GM12878 (cell line): ENCODE measurements at regions not wholly inside any gene's neighbourhood (a gene's known extent, or its start where the extent isn't known, plus 50 kb on each side); places are given as distances from the start of the nearest gene placed in this dataset.

Experiments
- ATAC-seq: fragments of 200-7000 bp; cut with Tn5 transposase; 3 replicates; pipeline ENCODE4 v1.9.1; 2020; ENCODE audit warnings: mild to moderate bottlenecking, moderate library complexity
- BruUV-seq: library from RNA; stranded (reverse); fragments of 400-500 nt; replicated peaks from 2 replicates; lab custom pipeline; 2021; lab: Mats Ljungman, UMichigan
- CTCF ChIA-PET: fragments of 300-600 bp; sonication (Branson Sonifier 250); formaldehyde crosslinking; extraction: SDS; loops from one replicate; lab custom pipeline; 2021; ENCODE audit warnings: inconsistent platforms; lab: Yijun Ruan, JAX
- POLR2A ChIA-PET: fragments of 350-600 bp; formaldehyde crosslinking; extraction: SDS; loops from one replicate; lab custom pipeline; 2021; ENCODE audit warnings: inconsistent platforms; lab: Charles Lee
- RAD21 ChIA-PET: fragments of 300-600 bp; sonication (Branson Sonifier 250); formaldehyde crosslinking; loops from one replicate; lab custom pipeline; 2023; ENCODE audit warnings: antibody characterized with exemption; ENCODE audit not compliant: unreplicated experiment; lab: Charles Lee
- SMC1A ChIA-PET: fragments of 300-600 bp; sonication (Branson Sonifier 250); formaldehyde crosslinking; loops from one replicate; lab custom pipeline; 2023; ENCODE audit not compliant: unreplicated experiment, uncharacterized antibody; lab: Charles Lee
- DNase-seq: peaks from one replicate; pipeline ENCODE4 v3.0.0-alpha.2; 2011; ENCODE audit warnings: low read depth, low spot score
- FAIRE-seq: peaks from 3 replicates; lab custom pipeline; 2011; peaks lifted over from hg19 to GRCh38; lab: Jason Lieb, UNC
- H2AFZ ChIP-seq: 2 replicates; pipeline ENCODE4 v1.6.0; 2011; ENCODE audit warnings: low read depth, low read length, control low read depth; ENCODE audit not compliant: control insufficient read depth
- H3K27ac ChIP-seq: 2 replicates; pipeline ENCODE4 v1.5.1; 2011; ENCODE audit warnings: control low read depth; ENCODE audit not compliant: control insufficient read depth, insufficient read depth
- H3K27me3 ChIP-seq, 2 experiments: replicated peaks in 1 of 2; 2 replicates each; pipeline versions ENCODE4 v1.6.0 to v1.6.1; 2011; ENCODE audit warnings: low read length in 1 of 2; ENCODE audit not compliant: control insufficient read depth in 2 of 2, insufficient read depth in 2 of 2
- H3K36me3 ChIP-seq, 2 experiments: 2 replicates each; pipeline ENCODE4 v1.5.1; 2011; ENCODE audit warnings: low read length in 1 of 2; ENCODE audit not compliant: control insufficient read depth in 2 of 2, insufficient read depth in 2 of 2
- H3K4me1 ChIP-seq: 2 replicates; pipeline ENCODE4 v1.6.1; 2011; ENCODE audit warnings: mild to moderate bottlenecking, low read length, moderate library complexity, mixed read lengths; ENCODE audit not compliant: control insufficient read depth, insufficient read depth
- H3K4me2 ChIP-seq: 2 replicates; pipeline ENCODE4 v1.6.0; 2011; ENCODE audit warnings: control low read depth; ENCODE audit not compliant: control insufficient read depth, insufficient read depth
- H3K4me3 ChIP-seq: fragments of 200-600 bp; sonication (generic); 2 replicates; pipeline ENCODE4 v1.5.1; 2016
- H3K79me2 ChIP-seq: 2 replicates; pipeline ENCODE4 v1.6.0; 2011; ENCODE audit warnings: low read length; ENCODE audit not compliant: control insufficient read depth, insufficient read depth
- H3K9ac ChIP-seq: 2 replicates; pipeline ENCODE4 v1.8.0; 2011; ENCODE audit warnings: low read length, control low read depth, mixed read lengths; ENCODE audit not compliant: control insufficient read depth, insufficient read depth
- H3K9me3 ChIP-seq: replicated peaks from 3 replicates; pipeline ENCODE4 v1.5.1; 2011; ENCODE audit warnings: mild to moderate bottlenecking, low read length; ENCODE audit not compliant: control insufficient read depth, insufficient read depth
- H4K20me1 ChIP-seq: 2 replicates; pipeline ENCODE4 v1.6.0; 2011; ENCODE audit not compliant: control insufficient read depth, insufficient read depth
- CTCF ChIP-seq, 3 experiments: IDR thresholded peaks in 2 of 3; conservative IDR thresholded peaks in 1 of 3; 2 replicates each; pipeline ENCODE4 v1.5.1; 2011; ENCODE audit warnings: low read depth in 3 of 3, low read length in 3 of 3, mild to moderate bottlenecking in 3 of 3, control low read depth in 2 of 3, moderate library complexity in 2 of 3, inconsistent platforms in 1 of 3, mixed read lengths in 1 of 3; ENCODE audit not compliant: control insufficient read depth in 2 of 3, insufficient read depth in 1 of 3; ENCODE audit errors: extremely low read depth in 1 of 3
- ESRRA ChIP-seq: IDR thresholded peaks from 2 replicates; pipeline ENCODE4 v1.6.1; 2012; ENCODE audit warnings: mild to moderate bottlenecking, low read length, improper control_type of control experiment
- IKZF1 ChIP-seq: fragments of 450-650 bp; conservative IDR thresholded peaks from 2 replicates; pipeline ENCODE4 v1.6.1; 2017; ENCODE audit warnings: antibody characterized with exemption, mild to moderate bottlenecking
- JUND ChIP-seq: IDR thresholded peaks from 2 replicates; pipeline ENCODE4 v1.6.1; 2012; ENCODE audit warnings: low read depth, mild to moderate bottlenecking, low read length, improper control_type of control experiment, moderate library complexity
- RAD21 ChIP-seq: IDR thresholded peaks from 2 replicates; pipeline ENCODE4 v1.6.1; 2011; ENCODE audit warnings: mild to moderate bottlenecking, low read depth, low read length, moderate library complexity; ENCODE audit not compliant: insufficient read depth
- SMAD5 ChIP-seq: IDR thresholded peaks from 2 replicates; pipeline ENCODE4 v1.6.1; 2016; ENCODE audit warnings: antibody characterized with exemption, low read depth
- SMC3 ChIP-seq: IDR thresholded peaks from 2 replicates; pipeline ENCODE4 v1.6.1; 2011; ENCODE audit warnings: low read length, improper control_type of control experiment, borderline replicate concordance
- ZBED1 ChIP-seq: IDR thresholded peaks from 2 replicates; pipeline ENCODE4 v1.6.1; 2016; ENCODE audit warnings: borderline replicate concordance
- WGBS: methylation state at CpG from one replicate; pipeline ENCODE4 v1.1.6; 2016; ENCODE audit warnings: low lambda C conversion rate; ENCODE audit not compliant: insufficient replicate concordance, insufficient coverage; ENCODE audit errors: missing lambda C conversion rate; 5-methylcytosine and 5-hydroxymethylcytosine counted together
- in situ Hi-C: fragments of 300-500 bp; cut with MboI; formaldehyde crosslinking; loops from 9 replicates; pipeline ENCODE4 v1.14.3; 2018; ENCODE audit warnings: mixed read lengths
- intact Hi-C: fragments of 100-400 bp; cut with micrococcal nuclease; formaldehyde crosslinking; loops from one replicate; pipeline ENCODE4 v1.14.2; 2022; ENCODE audit not compliant: unreplicated experiment

GRCh38 chr22:26086359-26086758, 82.9 kb upstream of the SEZ6L start:
- no TSS peak for BruUV-seq

More at GRCh38 chr22:26086359-26086758, 82.9 kb upstream of the SEZ6L start:
- no peaks in the 10 kb centered on the region for H3K79me2 ChIP-seq
- SMC1A ChIA-PET: interaction anchor here (1.6 kb wide), 1 partner anchor 190 kb away, joined by 4 read pairs; no protein-coding TSS in a partner anchor
- no peak for DNase-seq
- H3K36me3 ChIP-seq: no peaks in the 10 kb centered on the region
- no peaks in the 10 kb centered on the region for H4K20me1 ChIP-seq
- RAD21 ChIA-PET: interaction anchor here (0.6 kb wide), 1 partner anchor 306 kb away, joined by 6 read pairs; no protein-coding TSS in a partner anchor
- in situ Hi-C loops: no loop called here
- CTCF ChIA-PET: interaction anchor here (0.6 to 1.6 kb wide), 3 partner anchors 8 to 575 kb away, joined by 3 to 4 read pairs (median 3); no protein-coding TSS in a partner anchor
- H3K4me3 ChIP-seq: no peak overlapping the region
- POLR2A ChIA-PET: no interaction called here
- no peak for ATAC-seq
- FAIRE-seq: no peak
- H3K27me3 ChIP-seq: no peaks in the 10 kb centered on the region
- no peak overlapping the region for H3K4me2 ChIP-seq
- no peak overlapping the region for H3K27ac ChIP-seq
- 0% methylated on average over 1 of the region's 1 CpG for WGBS
- intact Hi-C loops: no loop called here
- TF ChIP-seq JUND (no peak), CTCF (IDR thresholded peaks at IDR 0.05 in 2 of 3, conservative IDR thresholded peaks at IDR 0.05 in 1 of 3; ENCODE audit: control insufficient read depth in 2 of 3, extremely low read depth in 1 of 3, insufficient read depth in 1 of 3, low read depth in 3 of 3, low read length in 3 of 3) (peak in 1 of 3 experiments; percentile 24; a peak in 1 of 6 replicates), SMAD5 (no peak), RAD21 (0 out of 2 replicates have a peak, but pooled peaks have one; percentile 5), SMC3 (no peak; the same call in 1 of the 2 replicates), IKZF1 (no peak), ZBED1 (no peak), ESRRA (no peak)
- TF ChIP-seq, all 136 proteins: peak for 2
- no peaks in the 10 kb centered on the region for H3K9me3 ChIP-seq
- H3K9ac ChIP-seq: no peak overlapping the region
- H2AFZ ChIP-seq: no peak overlapping the region
- H3K4me1 ChIP-seq: no peaks in the 10 kb centered on the region
